Thymus (tissue), 11 donors: ENCODE measurements at regions not wholly inside any gene's neighbourhood (a gene's known extent, or its start where the extent isn't known, plus 50 kb on each side); places are given as distances from the start of the nearest gene placed in this dataset.

Experiments used
- DNase-seq, 9 donors: peaks; one replicate each; pipeline ENCODE4 v3.0.0-alpha.2; 2013; ENCODE audit warnings: low spot score in 9 of 9, low read depth in 6 of 9, missing footprints in 1 of 9
- H3K27ac ChIP-seq, 2 donors: one replicate each; pipeline ENCODE4 v1.5.1; 2013; ENCODE audit warnings: control low read depth in 1 of 2, low read depth in 1 of 2, low read length in 1 of 2, mild to moderate bottlenecking in 1 of 2, moderate library complexity in 1 of 2
- H3K27me3 ChIP-seq, 2 donors: one replicate each; pipeline ENCODE4 v1.5.1; 2013; ENCODE audit warnings: low read length in 1 of 2; ENCODE audit not compliant: control insufficient read depth in 2 of 2, insufficient read depth in 1 of 2
- H3K36me3 ChIP-seq, 2 donors: one replicate each; pipeline ENCODE4 v1.5.1; 2013; ENCODE audit warnings: low read length in 1 of 2, mild to moderate bottlenecking in 1 of 2, moderate library complexity in 1 of 2; ENCODE audit not compliant: control insufficient read depth in 2 of 2, insufficient read depth in 2 of 2
- H3K4me1 ChIP-seq, 2 donors: one replicate each; pipeline ENCODE4 v1.5.1; 2013; ENCODE audit warnings: low read length in 2 of 2; ENCODE audit not compliant: control insufficient read depth in 2 of 2, insufficient read depth in 2 of 2
- H3K4me3 ChIP-seq, 2 donors: one replicate each; pipeline ENCODE4 v1.5.1; 2013; ENCODE audit warnings: low read length in 2 of 2, control low read depth in 1 of 2, mild to moderate bottlenecking in 1 of 2
- H3K9me3 ChIP-seq, 2 donors: one replicate each; pipeline ENCODE4 v1.5.1; 2013; ENCODE audit warnings: low read length in 1 of 2, mild to moderate bottlenecking in 1 of 2; ENCODE audit not compliant: control insufficient read depth in 2 of 2, insufficient read depth in 1 of 2
- WGBS: extraction: QIAGEN DNeasy Blood & Tissue Kit; methylation state at CpG from one replicate; pipeline ENCODE4 v1.1.7; 2013; 5-methylcytosine and 5-hydroxymethylcytosine counted together
- donor health status: healthy.

DNA sequence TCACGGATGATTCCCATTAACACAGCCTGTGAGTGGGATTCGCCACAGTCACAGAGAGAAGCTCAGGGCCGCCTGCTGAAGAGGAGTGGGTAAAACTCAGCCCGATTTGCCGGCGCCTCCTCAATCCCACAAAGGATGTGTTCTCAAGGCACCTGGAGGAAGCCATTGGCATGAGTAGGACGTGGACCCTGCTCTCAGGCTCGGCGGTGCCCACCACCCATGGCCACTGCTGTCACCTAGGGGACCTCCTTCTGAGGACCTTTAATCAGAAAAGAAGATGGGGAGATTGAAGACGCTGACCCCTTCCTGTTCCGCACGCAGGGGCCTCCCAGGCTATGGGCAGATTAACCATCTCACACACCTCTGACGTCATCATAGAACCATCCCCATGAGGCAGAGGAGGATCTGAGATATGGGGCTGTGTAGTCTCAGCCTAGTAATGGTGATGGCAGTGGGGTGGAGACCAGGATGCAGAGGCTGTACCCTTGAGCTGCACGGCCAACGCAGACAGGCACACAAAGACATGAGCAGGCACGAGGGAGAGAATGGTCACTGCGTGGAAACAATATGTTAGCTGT lies 571.8 kb downstream of the BRD1 start:
- no peak overlapping the region for H3K27ac ChIP-seq

GRCh38 chr22:49255154-49255553 lies 572.5 kb downstream of the BRD1 start:
- DNase-seq = no peak
- Histone ChIP-seq H3K27ac (no peak overlapping the region), H3K9me3 (no peaks in the 10 kb centered on the region), H3K27me3 (no peaks in the 10 kb centered on the region), H3K4me1 (no peaks in the 10 kb centered on the region), H3K36me3 (no peaks in the 10 kb centered on the region), H3K4me3 (no peak overlapping the region)
- 89% methylated on average over 11 of the region's 11 CpGs for WGBS

More for the DNA sequence above, 571.8 kb downstream of the BRD1 start:
- Histone ChIP-seq H3K4me1 (no peaks in the 10 kb centered on the region), H3K9me3 (no peaks in the 10 kb centered on the region), H3K27me3 (no peaks in the 10 kb centered on the region), H3K4me3 (no peak overlapping the region), H3K36me3 (no peaks in the 10 kb centered on the region)
- DNase-seq = no peak
- 89% methylated on average over 17 of the region's 17 CpGs for WGBS

GRCh38 chr22:49253656-49254055 lies 574.0 kb downstream of the BRD1 start:
- H3K9me3 ChIP-seq = no peaks in the 10 kb centered on the region
- no peak overlapping the region for H3K27ac ChIP-seq
- H3K4me1 ChIP-seq = no peaks in the 10 kb centered on the region
- no peaks in the 10 kb centered on the region for H3K27me3 ChIP-seq
- WGBS = 93% methylated on average over 6 of the region's 6 CpGs
- no peaks in the 10 kb centered on the region for H3K36me3 ChIP-seq
- no peak overlapping the region for H3K4me3 ChIP-seq
- no peak for DNase-seq

- no peaks in the 10 kb centered on the region for H3K27me3 ChIP-seq
- H3K4me1 ChIP-seq = no peaks in the 10 kb centered on the region
- no peak for DNase-seq
- WGBS = 80% methylated on average over 6 of the region's 6 CpGs
- H3K27ac ChIP-seq = no peak overlapping the region
- H3K4me3 ChIP-seq = no peak overlapping the region
- H3K9me3 ChIP-seq = no peaks in the 10 kb centered on the region
- H3K36me3 ChIP-seq = no peaks in the 10 kb centered on the region
Measured at GRCh38 chr22:49251371-49251770, 576.3 kb downstream of the BRD1 start.

GRCh38 chr22:49247194-49247924 lies 580.3 kb downstream of the BRD1 start:
- WGBS = 91% methylated on average over 18 of the region's 18 CpGs
- Histone ChIP-seq H3K4me3 (no peak overlapping the region), H3K27me3 (no peaks in the 10 kb centered on the region), H3K9me3 (no peaks in the 10 kb centered on the region), H3K27ac (no peak overlapping the region), H3K4me1 (no peaks in the 10 kb centered on the region), H3K36me3 (no peaks in the 10 kb centered on the region)
- no peak for DNase-seq

DNA sequence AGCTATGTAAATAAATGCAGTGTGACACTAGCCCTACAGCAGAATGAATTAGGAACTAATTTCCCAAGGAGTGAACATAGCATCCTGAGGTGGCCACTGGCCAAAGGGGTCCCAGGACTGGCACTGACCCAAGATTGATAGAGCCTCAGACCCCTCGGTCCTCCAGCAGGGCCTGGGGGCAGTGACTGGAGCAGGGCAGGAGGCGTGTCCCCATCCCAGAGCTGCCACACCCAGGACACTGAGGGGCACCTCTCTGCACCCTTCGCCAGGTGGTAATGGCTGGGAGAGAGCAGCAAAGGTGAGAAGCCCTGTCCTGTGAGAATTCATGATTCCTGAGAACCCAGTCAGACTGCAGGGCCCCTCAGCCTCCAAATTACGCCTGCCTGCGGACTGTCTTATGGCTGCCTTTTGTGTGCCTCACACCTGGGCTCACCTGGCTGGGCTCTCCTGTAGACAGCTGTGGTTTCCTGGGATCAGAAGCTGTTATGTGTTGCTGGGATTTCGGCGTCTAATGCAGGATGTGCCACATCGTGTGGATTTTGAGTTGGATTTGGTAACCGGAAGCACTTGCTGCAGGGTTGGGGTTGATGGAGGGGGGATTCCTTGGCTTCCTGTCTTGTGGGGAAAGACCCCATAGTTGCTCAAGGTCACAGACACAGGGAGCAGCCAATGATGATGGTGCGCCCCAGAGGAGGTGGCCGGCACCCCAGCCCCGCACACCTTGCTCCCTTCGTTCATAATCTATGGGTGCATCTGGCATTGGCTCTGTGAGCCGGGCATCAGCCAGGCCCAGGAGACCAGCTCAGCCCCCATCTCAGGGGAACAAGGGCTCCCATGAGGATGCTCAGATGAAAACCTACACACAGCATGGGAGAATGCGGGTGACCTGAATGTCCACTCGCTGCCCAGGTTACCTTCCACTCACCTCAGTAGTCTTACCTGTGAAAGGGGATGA lies 582.9 kb downstream of the BRD1 start:
- 95% methylated on average over 16 of the region's 16 CpGs for WGBS
- H3K27me3 ChIP-seq = no peaks in the 10 kb centered on the region
- no peak for DNase-seq
- no peaks in the 10 kb centered on the region for H3K9me3 ChIP-seq
- H3K36me3 ChIP-seq = no peaks in the 10 kb centered on the region
- H3K4me3 ChIP-seq = no peak overlapping the region
- no peaks in the 10 kb centered on the region for H3K4me1 ChIP-seq
- no peak overlapping the region for H3K27ac ChIP-seq

- Histone ChIP-seq H3K9me3 (no peaks in the 10 kb centered on the region), H3K36me3 (no peaks in the 10 kb centered on the region), H3K4me3 (no peak overlapping the region), H3K4me1 (no peaks in the 10 kb centered on the region), H3K27ac (no peak overlapping the region), H3K27me3 (no peaks in the 10 kb centered on the region)
- DNase-seq = no peak
- WGBS = 93% methylated on average over 7 of the region's 7 CpGs
Measured at GRCh38 chr22:49243965-49244364, 583.7 kb downstream of the BRD1 start.

DNA sequence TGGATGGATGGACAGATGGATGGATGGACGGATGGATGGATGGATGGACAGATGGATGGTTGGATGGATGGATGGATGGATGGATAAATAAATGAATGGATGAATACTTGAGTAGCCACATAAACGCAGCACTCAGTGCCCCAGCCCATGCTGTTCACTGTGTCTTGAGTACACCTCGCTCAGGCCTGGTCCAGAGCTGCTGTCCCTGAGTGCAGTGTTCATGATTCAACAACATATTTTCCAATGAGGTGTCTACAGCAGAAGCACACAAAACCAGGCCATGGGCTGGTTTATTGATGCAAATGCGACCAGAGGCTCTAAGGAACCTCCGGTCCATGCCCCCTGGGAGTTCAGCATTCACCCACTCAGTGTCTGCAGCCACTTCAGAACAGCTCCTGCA lies 584.3 kb downstream of the BRD1 start:
- Histone ChIP-seq H3K4me3 (no peak overlapping the region), H3K9me3 (no peaks in the 10 kb centered on the region), H3K36me3 (no peaks in the 10 kb centered on the region), H3K27ac (no peak overlapping the region), H3K27me3 (no peaks in the 10 kb centered on the region), H3K4me1 (no peaks in the 10 kb centered on the region)
- no peak for DNase-seq
- 94% methylated on average over 5 of the region's 5 CpGs for WGBS

DNA sequence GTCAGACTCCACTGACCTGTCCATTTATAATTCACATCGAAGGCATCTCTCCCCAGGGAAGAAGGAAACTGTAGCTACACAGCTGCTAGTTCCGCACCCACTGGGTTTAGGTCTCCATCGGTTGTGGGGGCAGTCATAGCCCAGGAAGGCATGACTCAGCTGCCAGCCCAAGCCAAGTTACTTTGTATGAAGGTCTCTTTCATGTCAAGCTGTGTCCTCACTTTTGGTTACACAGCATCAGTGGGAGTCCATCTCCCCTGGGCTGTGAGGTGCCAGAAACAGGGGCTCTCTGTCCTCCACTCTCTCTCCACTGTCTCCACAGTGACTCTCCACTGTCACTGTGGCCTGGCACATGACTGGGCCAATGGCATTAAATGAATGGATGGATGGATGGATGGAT lies 585.2 kb downstream of the BRD1 start:
- no peak overlapping the region for H3K27ac ChIP-seq
- no peak overlapping the region for H3K4me3 ChIP-seq
- H3K4me1 ChIP-seq = no peaks in the 10 kb centered on the region
- WGBS = 97% methylated on average over 3 of the region's 3 CpGs
- H3K9me3 ChIP-seq = no peaks in the 10 kb centered on the region
- DNase-seq = no peak
- no peaks in the 10 kb centered on the region for H3K27me3 ChIP-seq
- H3K36me3 ChIP-seq = no peaks in the 10 kb centered on the region
